GM18499 (cell line): ENCODE measurements at regions not wholly inside any gene's neighbourhood (a gene's known extent, or its start where the extent isn't known, plus 50 kb on each side); places are given as distances from the start of the nearest gene placed in this dataset.
"Not testable (repeated sequence)": the region's sequence is repeated elsewhere in the genome, so short reads cannot be mapped to it uniquely, and the experiment has no call there.

ENCODE experiments used
- ATAC-seq: cut with Tn5 transposase; IDR thresholded peaks from one replicate; pipeline ENCODE4 v1.9.1; 2021; ENCODE audit warnings: moderate number of reproducible peaks; ENCODE audit not compliant: insufficient read depth, unreplicated experiment

- ATAC-seq = no peak
Measured at GRCh38 chr1:181318022-181318857, 165.1 kb upstream of the CACNA1E start.

GRCh38 chr1:181318858-181319235 lies 164.5 kb upstream of the CACNA1E start:
- no peak for ATAC-seq

GRCh38 chr1:181319907-181320306 lies 163.4 kb upstream of the CACNA1E start:
- ATAC-seq = no peak

DNA sequence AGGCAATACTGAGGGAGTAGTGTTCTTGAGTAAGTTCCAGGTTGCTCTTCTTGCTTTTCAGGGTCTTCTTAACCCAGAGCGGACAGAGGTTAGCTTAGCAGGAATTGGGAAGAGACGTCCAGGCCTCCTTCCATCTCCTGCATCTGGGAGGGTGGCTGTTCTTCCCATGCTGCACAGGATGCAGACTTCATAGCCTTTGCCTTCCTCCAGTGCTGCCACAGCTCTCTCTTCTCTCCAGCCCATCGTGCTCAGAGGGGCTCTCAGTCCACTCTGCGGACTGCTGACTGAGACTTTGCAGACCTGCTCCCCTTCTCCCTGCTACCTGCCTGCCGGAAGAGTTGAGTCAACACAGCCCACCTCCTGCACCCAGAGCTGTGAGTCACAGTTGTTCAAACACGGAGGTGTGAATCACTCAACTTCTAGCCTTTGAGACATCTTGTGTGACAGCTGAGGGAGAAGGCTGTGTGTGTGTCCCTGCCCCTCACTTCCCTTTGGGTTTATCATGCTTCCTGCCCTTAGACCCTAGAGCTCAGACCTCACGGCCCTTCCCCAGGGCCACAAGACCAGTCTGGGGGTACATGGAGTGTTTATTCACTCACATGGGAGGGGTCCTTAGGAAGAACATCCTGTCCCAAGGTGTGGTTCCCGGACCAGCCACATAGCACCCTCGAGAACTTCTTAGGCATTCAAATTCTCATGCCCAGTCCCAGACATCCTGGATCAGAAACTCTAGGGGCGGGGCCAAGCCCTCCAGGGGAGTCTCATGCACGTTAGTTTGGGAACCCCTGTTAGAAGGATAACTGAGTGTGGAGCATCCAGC lies 158.3 kb upstream of the CACNA1E start:
- ATAC-seq = no peak

GRCh38 chr1:181325765-181326164 lies 157.6 kb upstream of the CACNA1E start:
- not testable (repeated sequence) for ATAC-seq

DNA sequence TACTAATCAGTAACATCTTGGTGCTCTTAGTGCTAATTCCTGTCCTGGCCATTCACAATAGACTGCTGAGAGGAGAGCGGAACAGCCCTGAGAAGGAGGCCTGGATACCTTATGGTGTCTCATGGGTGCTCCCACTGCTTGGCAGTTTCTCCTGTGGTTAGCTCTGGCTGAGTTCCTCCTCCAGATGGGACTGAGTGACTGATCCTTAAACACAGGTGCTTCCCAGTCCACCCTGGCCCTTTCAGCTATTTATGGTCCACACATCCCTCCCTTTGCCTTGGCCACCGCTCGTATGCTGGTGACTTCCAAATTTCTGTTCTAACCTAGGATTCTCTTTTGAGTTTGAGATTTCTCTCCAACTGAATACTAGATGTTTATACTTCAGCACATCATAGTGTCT lies 157.0 kb upstream of the CACNA1E start:
- ATAC-seq = no peak

GRCh38 chr1:181327796-181328195 lies 155.5 kb upstream of the CACNA1E start:
- no peak for ATAC-seq

- ATAC-seq = no peak
Measured at GRCh38 chr1:181334724-181335123, 148.6 kb upstream of the CACNA1E start.

DNA sequence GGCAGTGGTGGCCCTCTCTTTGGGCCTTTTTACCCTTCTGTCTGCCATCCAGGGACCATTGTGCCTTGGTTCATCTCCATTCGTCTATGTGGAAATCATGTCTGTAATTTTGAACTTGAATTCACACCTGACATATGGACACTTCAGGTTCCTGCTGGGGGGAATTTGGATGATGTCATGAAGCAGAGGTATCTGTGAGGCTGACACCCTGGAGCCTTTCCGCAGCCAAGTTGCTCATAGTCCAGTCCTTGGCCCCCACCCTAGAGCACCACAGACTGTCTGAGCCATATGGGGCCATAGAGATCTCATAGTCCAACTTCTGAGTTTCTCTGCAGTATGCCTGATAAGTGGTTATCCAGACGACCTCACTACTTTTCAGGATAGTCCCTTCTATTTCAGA lies 147.7 kb upstream of the CACNA1E start:
- no peak for ATAC-seq

- ATAC-seq = no peak
Measured at GRCh38 chr1:181341026-181341632, 142.2 kb upstream of the CACNA1E start.

DNA sequence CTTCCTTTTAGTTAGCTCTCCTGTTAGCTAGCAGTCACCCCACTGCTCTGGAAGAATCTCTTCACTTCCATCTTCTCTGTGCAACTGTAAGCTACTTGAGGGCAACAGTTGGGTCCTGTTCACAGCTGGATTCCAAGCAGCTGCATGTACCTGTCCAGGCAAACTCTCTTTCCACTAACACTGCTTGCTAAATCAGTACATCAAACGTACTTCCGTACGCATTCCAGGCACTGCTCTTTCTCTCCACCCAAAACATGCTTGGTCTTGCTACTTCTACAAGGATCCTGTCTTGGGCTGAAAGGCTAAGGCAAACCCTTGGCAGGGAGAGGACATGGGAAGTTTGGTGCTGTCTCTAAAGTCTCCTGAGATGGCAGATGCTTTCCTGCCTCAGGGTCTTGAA lies 139.2 kb upstream of the CACNA1E start:
- ATAC-seq = no peak

DNA sequence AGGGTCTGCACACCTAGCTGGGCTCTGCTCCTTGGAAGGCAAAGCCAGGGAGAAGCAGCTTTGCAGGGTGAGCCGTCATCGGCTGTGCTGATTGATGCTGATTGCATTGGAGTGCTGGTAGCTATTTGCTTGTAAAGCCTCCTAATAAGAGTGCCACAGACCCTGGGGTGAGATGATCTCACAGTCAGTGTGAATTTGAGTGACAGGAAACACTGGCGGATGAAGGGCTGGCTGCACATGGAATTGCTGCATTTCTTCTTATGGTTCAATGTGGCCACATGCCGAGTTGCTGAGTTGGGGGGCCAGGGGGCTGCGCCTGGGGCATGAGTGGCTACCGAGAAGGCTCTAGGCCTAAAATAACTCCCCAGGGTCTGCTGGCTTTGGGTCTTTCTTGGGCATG lies 138.2 kb upstream of the CACNA1E start:
- no peak for ATAC-seq

GRCh38 chr1:181347495-181348390 lies 135.6 kb upstream of the CACNA1E start:
- no peak for ATAC-seq

GRCh38 chr1:181349512-181349911 lies 133.8 kb upstream of the CACNA1E start:
- no peak for ATAC-seq

- ATAC-seq = no peak
Measured at GRCh38 chr1:181350131-181350530, 133.2 kb upstream of the CACNA1E start.

- ATAC-seq = no peak
Measured at GRCh38 chr1:181351740-181352139, 131.6 kb upstream of the CACNA1E start.

- ATAC-seq = no peak
Measured at GRCh38 chr1:181352695-181353094, 130.6 kb upstream of the CACNA1E start.

DNA sequence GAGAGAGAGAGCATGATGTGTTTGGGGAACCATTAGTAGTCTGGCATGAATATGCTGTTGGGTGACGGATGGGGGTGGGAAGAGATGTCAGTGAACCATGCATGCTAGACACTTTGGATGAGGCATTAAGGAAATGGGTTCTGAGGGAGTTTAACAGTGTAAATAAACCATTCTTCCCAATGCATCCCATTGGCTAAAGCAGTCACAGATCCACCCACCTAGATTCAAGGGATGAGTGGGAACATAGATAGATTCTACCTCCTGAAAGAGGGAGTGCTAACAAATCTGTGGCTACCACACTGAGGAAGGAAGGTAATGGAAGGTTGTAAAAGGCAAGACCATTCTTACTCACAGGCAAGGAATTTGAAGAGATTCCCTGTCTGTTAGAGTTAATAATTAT lies 129.8 kb upstream of the CACNA1E start:
- ATAC-seq = no peak

- ATAC-seq = no peak
Measured at GRCh38 chr1:181354865-181355264, 128.5 kb upstream of the CACNA1E start.
